Thymus (tissue), 11 donors: ENCODE measurements at regions not wholly inside any gene's neighbourhood (a gene's known extent, or its start where the extent isn't known, plus 50 kb on each side); places are given as distances from the start of the nearest gene placed in this dataset.

Experiments used
- DNase-seq, 9 donors: peaks; one replicate each; pipeline ENCODE4 v3.0.0-alpha.2; 2013; ENCODE audit warnings: low spot score in 9 of 9, low read depth in 6 of 9, missing footprints in 1 of 9
- H3K27ac ChIP-seq, 2 donors: one replicate each; pipeline ENCODE4 v1.5.1; 2013; ENCODE audit warnings: control low read depth in 1 of 2, low read depth in 1 of 2, low read length in 1 of 2, mild to moderate bottlenecking in 1 of 2, moderate library complexity in 1 of 2
- H3K27me3 ChIP-seq, 2 donors: one replicate each; pipeline ENCODE4 v1.5.1; 2013; ENCODE audit warnings: low read length in 1 of 2; ENCODE audit not compliant: control insufficient read depth in 2 of 2, insufficient read depth in 1 of 2
- H3K36me3 ChIP-seq, 2 donors: one replicate each; pipeline ENCODE4 v1.5.1; 2013; ENCODE audit warnings: low read length in 1 of 2, mild to moderate bottlenecking in 1 of 2, moderate library complexity in 1 of 2; ENCODE audit not compliant: control insufficient read depth in 2 of 2, insufficient read depth in 2 of 2
- H3K4me1 ChIP-seq, 2 donors: one replicate each; pipeline ENCODE4 v1.5.1; 2013; ENCODE audit warnings: low read length in 2 of 2; ENCODE audit not compliant: control insufficient read depth in 2 of 2, insufficient read depth in 2 of 2
- H3K4me3 ChIP-seq, 2 donors: one replicate each; pipeline ENCODE4 v1.5.1; 2013; ENCODE audit warnings: low read length in 2 of 2, control low read depth in 1 of 2, mild to moderate bottlenecking in 1 of 2
- H3K9me3 ChIP-seq, 2 donors: one replicate each; pipeline ENCODE4 v1.5.1; 2013; ENCODE audit warnings: low read length in 1 of 2, mild to moderate bottlenecking in 1 of 2; ENCODE audit not compliant: control insufficient read depth in 2 of 2, insufficient read depth in 1 of 2
- WGBS: extraction: QIAGEN DNeasy Blood & Tissue Kit; methylation state at CpG from one replicate; pipeline ENCODE4 v1.1.7; 2013; 5-methylcytosine and 5-hydroxymethylcytosine counted together
- donor health status: healthy.

- Histone ChIP-seq H3K4me3 (no peak overlapping the region), H3K9me3 (no peaks in the 10 kb centered on the region), H3K4me1 (no peaks in the 10 kb centered on the region), H3K27ac (no peak overlapping the region), H3K27me3 (no peaks in the 10 kb centered on the region), H3K36me3 (no peaks in the 10 kb centered on the region)
- 3% methylated on average over 1 of the region's 1 CpG for WGBS
- no peak for DNase-seq
These were observed 359.1 kb downstream of the CRPPA start for GRCh38 chr7:16062269-16062668.

DNA sequence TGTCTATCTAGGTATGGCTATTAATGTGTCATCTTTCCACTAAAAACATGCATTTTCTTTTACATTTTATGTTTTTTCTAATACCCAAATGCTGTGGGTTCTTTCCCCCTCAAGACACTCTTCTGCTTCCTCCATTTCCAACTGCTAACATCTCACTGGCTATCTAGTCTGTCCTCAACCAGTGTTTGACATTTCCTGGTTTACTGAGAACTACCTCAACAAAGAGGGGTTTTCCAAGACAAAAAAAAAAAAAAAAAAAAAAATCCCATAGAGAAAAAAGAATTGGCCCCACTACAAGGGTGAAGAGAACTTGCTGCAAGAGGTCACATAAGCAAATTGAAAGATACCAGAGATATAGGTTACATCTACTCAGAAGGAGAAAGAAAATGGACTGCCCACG, 359.7 kb downstream of the CRPPA start:
- H3K27ac ChIP-seq = peak overlapping the region in 1 of 2 donors; percentile 29
- WGBS = 98% methylated on average over 1 of the region's 1 CpG

DNA sequence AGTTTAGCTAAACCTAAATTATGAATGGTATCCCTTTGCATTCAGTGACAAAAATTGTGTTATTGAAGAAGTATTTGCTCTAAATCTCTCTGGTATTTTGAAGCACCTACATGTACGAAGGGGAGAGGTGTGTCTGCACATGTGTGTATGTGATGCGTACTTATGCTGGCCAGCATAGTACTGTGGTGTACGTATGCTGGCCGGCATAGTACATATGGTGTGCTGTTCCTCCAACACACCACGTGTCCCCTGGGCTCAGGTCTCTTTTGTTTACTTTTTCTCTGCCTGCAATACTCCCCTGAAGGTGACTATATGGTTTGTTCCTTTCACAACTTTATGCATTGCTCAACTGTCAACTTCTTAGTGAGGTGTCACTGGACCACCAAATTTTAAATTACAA, 360.3 kb downstream of the CRPPA start:
- H3K27ac ChIP-seq = no peak overlapping the region
- H3K27me3 ChIP-seq = no peaks in the 10 kb centered on the region
- no peaks in the 10 kb centered on the region for H3K4me1 ChIP-seq
- WGBS = 96% methylated on average over 5 of the region's 5 CpGs
- no peak for DNase-seq
- no peaks in the 10 kb centered on the region for H3K9me3 ChIP-seq
- no peak overlapping the region for H3K4me3 ChIP-seq
- no peaks in the 10 kb centered on the region for H3K36me3 ChIP-seq

More for the DNA sequence above, 359.7 kb downstream of the CRPPA start:
- H3K9me3 ChIP-seq = no peaks in the 10 kb centered on the region
- no peaks in the 10 kb centered on the region for H3K27me3 ChIP-seq
- no peaks in the 10 kb centered on the region for H3K4me1 ChIP-seq
- no peaks in the 10 kb centered on the region for H3K36me3 ChIP-seq
- no peak overlapping the region for H3K4me3 ChIP-seq
- no peak for DNase-seq

GRCh38 chr7:16060502-16060901, 360.8 kb downstream of the CRPPA start:
- H3K27me3 ChIP-seq = no peaks in the 10 kb centered on the region
- H3K27ac ChIP-seq = no peak overlapping the region
- H3K36me3 ChIP-seq = no peaks in the 10 kb centered on the region
- H3K4me1 ChIP-seq = no peaks in the 10 kb centered on the region
- DNase-seq = no peak
- no peak overlapping the region for H3K4me3 ChIP-seq
- no peaks in the 10 kb centered on the region for H3K9me3 ChIP-seq

GRCh38 chr7:16055263-16055976, 365.9 kb downstream of the CRPPA start:
- Histone ChIP-seq H3K4me1 (no peaks in the 10 kb centered on the region), H3K27me3 (no peaks in the 10 kb centered on the region), H3K9me3 (no peaks in the 10 kb centered on the region), H3K4me3 (no peak overlapping the region), H3K27ac (no peak overlapping the region), H3K36me3 (no peaks in the 10 kb centered on the region)
- no peak for DNase-seq
- 90% methylated on average over 2 of the region's 2 CpGs for WGBS

DNA sequence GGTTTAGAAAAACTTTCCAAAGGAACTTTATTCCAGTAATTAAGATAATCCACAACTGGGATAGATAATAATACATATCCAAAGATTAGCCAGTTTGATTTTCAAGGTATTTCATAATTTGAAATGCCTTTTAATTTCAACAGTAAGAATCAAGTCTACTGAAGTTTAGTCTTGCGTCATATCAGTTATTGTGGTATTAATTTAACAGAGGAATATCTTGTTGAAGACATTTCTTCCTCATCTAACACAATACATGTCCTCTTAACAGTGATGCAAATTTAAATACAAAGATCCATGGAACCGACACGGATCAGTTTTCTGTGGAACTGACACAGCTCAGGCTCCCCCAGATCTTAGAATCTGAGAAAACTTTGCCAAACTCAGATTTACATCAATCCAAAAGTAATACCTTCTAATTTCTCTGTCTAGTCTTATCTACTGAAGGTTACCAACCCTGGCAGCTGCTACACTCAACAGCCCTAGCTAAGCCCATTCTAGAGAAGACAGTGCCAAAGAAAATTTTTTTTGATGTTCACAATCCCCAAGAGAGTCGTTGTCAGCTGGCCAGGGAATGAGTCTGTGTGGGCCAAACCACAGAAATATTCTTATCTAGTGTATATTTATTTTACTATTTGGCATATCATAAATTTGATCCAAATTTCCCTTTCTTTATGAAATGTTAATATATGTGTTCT, 365.2 kb upstream of the MEOX2 start:
- Histone ChIP-seq H3K9me3 (no peaks in the 10 kb centered on the region), H3K36me3 (no peaks in the 10 kb centered on the region), H3K4me1 (no peaks in the 10 kb centered on the region), H3K27me3 (no peaks in the 10 kb centered on the region), H3K4me3 (no peak overlapping the region), H3K27ac (no peak overlapping the region)
- no peak for DNase-seq
- WGBS = 85% methylated on average over 4 of the region's 4 CpGs

- 87% methylated on average over 3 of the region's 3 CpGs for WGBS
- no peak overlapping the region for H3K27ac ChIP-seq
- DNase-seq = no peak
- H3K4me1 ChIP-seq = no peaks in the 10 kb centered on the region
- no peaks in the 10 kb centered on the region for H3K36me3 ChIP-seq
- H3K4me3 ChIP-seq = no peak overlapping the region
- no peaks in the 10 kb centered on the region for H3K27me3 ChIP-seq
- H3K9me3 ChIP-seq = no peaks in the 10 kb centered on the region
These were observed 359.6 kb upstream of the MEOX2 start for GRCh38 chr7:16046041-16046440.

DNA sequence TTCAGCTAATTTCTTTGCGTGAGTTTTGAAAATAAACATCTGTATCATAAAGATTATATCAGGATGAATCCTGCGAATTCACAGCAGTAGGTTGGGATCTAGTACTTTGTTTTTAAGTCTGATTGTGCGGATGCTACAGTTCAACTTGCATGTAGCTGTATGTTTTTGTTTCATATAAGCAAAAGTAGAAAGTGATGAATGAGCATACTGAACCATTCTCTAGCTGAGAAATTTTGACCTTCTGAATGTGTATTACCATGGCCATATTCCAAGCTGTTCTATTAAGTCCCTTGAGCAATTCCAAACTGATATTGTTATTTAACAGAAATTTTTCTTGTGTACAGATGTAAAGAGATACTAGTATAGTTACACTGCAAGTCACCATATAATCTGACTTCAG, 358.8 kb upstream of the MEOX2 start:
- Histone ChIP-seq H3K27ac (no peak overlapping the region), H3K4me1 (no peaks in the 10 kb centered on the region), H3K9me3 (no peaks in the 10 kb centered on the region), H3K27me3 (no peaks in the 10 kb centered on the region), H3K36me3 (no peaks in the 10 kb centered on the region), H3K4me3 (no peak overlapping the region)
- DNase-seq = no peak
- 97% methylated on average over 3 of the region's 3 CpGs for WGBS

DNA sequence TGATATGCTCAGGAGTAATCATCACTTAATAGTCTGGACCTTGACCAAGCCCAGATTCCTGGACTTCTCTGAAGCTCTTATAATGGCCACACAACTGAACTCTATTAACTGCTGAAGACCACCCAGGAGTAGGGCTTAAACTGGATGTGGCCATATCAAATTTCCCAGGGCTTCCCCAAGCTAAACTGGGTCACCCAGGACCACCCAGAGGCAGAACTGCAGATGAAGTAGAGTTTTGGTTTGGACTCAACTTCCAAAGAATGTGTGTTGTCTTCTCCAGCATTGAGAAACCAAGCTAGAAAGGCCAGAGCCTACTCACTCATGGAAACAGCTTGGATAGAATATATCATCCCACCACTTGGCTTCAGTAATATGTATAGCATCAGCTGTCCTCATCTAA, 358.2 kb upstream of the MEOX2 start:
- no peaks in the 10 kb centered on the region for H3K9me3 ChIP-seq
- H3K27me3 ChIP-seq = no peaks in the 10 kb centered on the region
- no peaks in the 10 kb centered on the region for H3K36me3 ChIP-seq
- no peak overlapping the region for H3K27ac ChIP-seq
- no peaks in the 10 kb centered on the region for H3K4me1 ChIP-seq
- no peak for DNase-seq
- no peak overlapping the region for H3K4me3 ChIP-seq
